ENCODE measurements at regions not wholly inside any gene's neighbourhood (a gene's known extent, or its start where the extent isn't known, plus 50 kb on each side); places are given as distances from the start of the nearest gene placed in this dataset.

GRCh38 chr3:195004512-195005250 is 266.3 kb downstream of the XXYLT1 start:
- Histone ChIP-seq H2BK12ac (ENCODE audit: insufficient read length, low read depth, low read length) (no peak overlapping the region), H2BK15ac (ENCODE audit: low read depth, low read length) (no peak overlapping the region), H2BK120ac (ENCODE audit: low read depth, low read length, poor library complexity, severe bottlenecking) (no peak overlapping the region), H3K9me3 (ENCODE audit: control insufficient read depth, low read depth, low read length) (no peaks in the 10 kb centered on the region), H3K56ac (ENCODE audit: insufficient read length, low read depth, low read length) (no peak overlapping the region), H3K27ac (ENCODE audit: insufficient read length, low read depth, low read length) (no peak overlapping the region), H4K20me1 (ENCODE audit: control insufficient read depth, insufficient read depth, insufficient read length) (no peaks in the 10 kb centered on the region), H3K23me2 (ENCODE audit: insufficient read length, low read depth, low read length, poor library complexity, severe bottlenecking) (no peaks in the 10 kb centered on the region), H3K79me2 (ENCODE audit: insufficient read depth, low read length) (no peaks in the 10 kb centered on the region), H3K23ac (ENCODE audit: insufficient read length, low read depth, low read length) (no peak overlapping the region), H3K4me2 (ENCODE audit: insufficient read depth, insufficient read length, low read length) (no peak overlapping the region), H3K18ac (ENCODE audit: insufficient read length, low read depth, low read length) (no peak overlapping the region), H3T11ph (ENCODE audit: low read length) (no peak overlapping the region), H4K8ac (replicated peaks; ENCODE audit: insufficient read length, low read depth, low read length) (no peak overlapping the region), H3K4ac (ENCODE audit: low read depth, low read length) (no peak overlapping the region), H3K79me1 (ENCODE audit: insufficient read depth, low read depth, low read length, poor library complexity, severe bottlenecking) (no peaks in the 10 kb centered on the region), H3K4me1 (ENCODE audit: insufficient read depth, low read length) (no peaks in the 10 kb centered on the region), H2BK5ac (ENCODE audit: insufficient read length, low read length) (no peak overlapping the region), H2AK5ac (ENCODE audit: insufficient read length, low read length) (no peak overlapping the region), H3K27me3 (ENCODE audit: insufficient read depth, low read length) (no peaks in the 10 kb centered on the region), H2BK20ac (ENCODE audit: low read depth, low read length, poor library complexity, severe bottlenecking) (no peak overlapping the region), H4K5ac (ENCODE audit: insufficient read length, low read depth, low read length) (no peak overlapping the region), H3K14ac (ENCODE audit: insufficient read depth, low read length) (no peak overlapping the region), H3K9ac (ENCODE audit: extremely low read depth, insufficient read length, low read length) (no peak overlapping the region), H4K91ac (ENCODE audit: insufficient read length, low read depth, low read length) (no peak overlapping the region), H2AFZ (ENCODE audit: low read length) (no peak overlapping the region)
- Mint-ChIP-seq H3K4me3 (no peak overlapping the region), H3K27ac (no peak overlapping the region), H3K4me1 (peaks cover 23 to 31% of the 10 kb centered on the region in 2 experiments), H3K27me3 (ENCODE audit: low read depth) (peaks cover 24% of the 10 kb centered on the region), H3K9me3 (peaks cover 10 to 14% of the 10 kb centered on the region in 2 experiments), H3K36me3 (ENCODE audit: insufficient read depth in 1 of 3, low read depth in 3 of 3) (peaks cover 4 to 8% (median 6%) of the 10 kb centered on the region in 3 experiments; a peak in 4 of 7 replicates)
- WGBS (ENCODE audit: extremely low coverage, insufficient read length, low lambda C conversion rate) = no CpG with 5 or more reads among the region's 9 CpGs
- DNase-seq = no peak
- no peak for TF ChIP-seq CTCF (conservative IDR thresholded peaks at IDR 0.05)
